HUDEP-2 (cell line): ENCODE measurements at regions not wholly inside any gene's neighbourhood (a gene's known extent, or its start where the extent isn't known, plus 50 kb on each side); places are given as distances from the start of the nearest gene placed in this dataset.

Experiments
- DNase-seq, 76 experiments: peaks; one replicate each; lab custom pipeline; 2025; ENCODE audit not compliant: unreplicated experiment in 76 of 76; lab: John Stamatoyannopoulos, UW

DNA sequence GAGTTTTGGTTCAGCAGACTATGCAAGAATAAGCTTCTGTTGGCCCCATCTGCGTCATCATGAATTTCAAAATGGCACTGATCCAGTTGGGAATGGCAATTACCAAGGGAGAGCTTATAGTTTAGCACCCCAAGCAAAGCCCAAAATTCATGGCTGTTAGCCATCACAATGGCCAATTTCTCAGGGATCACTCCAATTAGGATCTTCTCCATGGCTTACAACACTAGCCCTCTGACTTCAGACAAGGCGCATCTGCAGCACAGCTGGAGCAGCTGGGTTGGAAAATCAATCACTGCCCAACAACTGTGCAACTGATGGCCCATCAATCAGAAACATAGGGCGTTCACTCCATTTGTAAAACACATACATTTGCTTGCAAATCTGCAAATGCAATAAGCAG is 273.6 kb downstream of the SRBD1 start:
- DNase-seq = no peak

- no peak for DNase-seq
Observed at GRCh38 chr2:45334205-45334604, 276.9 kb downstream of the SRBD1 start.

GRCh38 chr2:45332567-45332966 is 278.5 kb downstream of the SRBD1 start:
- DNase-seq = no peak

- DNase-seq = no peak
Observed at GRCh38 chr2:45332094-45332493, 279.0 kb downstream of the SRBD1 start.

GRCh38 chr2:45331410-45331786 is 279.7 kb downstream of the SRBD1 start:
- DNase-seq = no peak

DNA sequence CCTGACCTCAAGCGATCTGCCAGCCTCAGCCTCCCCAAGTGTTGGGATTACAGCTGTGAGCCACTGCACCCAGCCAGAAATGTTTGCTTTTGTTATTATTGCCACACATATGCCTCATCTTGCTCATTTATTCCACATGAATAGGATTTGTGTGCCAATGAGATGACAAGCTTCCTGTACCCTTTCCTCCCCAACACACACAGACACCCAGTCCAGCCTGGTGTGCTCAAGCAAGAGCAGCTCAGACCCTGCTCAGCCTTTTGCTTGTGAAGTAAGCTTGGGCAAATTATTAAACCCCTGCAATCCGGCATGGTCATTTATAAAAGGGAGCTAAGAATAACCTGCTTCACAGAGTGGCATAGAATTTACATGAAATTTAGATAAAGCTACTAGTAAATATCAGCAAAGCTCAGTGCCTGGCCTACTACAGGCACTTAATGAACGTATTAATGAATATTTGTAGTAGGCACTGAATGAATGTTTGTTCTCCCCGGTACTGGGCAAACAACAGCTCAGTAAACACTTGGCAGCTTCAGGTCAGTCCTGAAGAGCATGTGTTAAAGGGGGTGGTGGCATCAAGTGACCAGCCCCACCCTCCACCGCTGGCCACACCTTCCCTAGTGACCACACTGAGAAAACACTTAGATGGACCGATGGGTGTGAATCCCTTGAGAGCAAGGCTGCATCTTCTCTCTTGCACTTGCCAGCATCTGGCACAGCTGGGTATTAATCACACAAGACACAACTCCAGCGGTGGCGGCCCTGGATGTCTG is 280.2 kb downstream of the SRBD1 start:
- DNase-seq = no peak

DNA sequence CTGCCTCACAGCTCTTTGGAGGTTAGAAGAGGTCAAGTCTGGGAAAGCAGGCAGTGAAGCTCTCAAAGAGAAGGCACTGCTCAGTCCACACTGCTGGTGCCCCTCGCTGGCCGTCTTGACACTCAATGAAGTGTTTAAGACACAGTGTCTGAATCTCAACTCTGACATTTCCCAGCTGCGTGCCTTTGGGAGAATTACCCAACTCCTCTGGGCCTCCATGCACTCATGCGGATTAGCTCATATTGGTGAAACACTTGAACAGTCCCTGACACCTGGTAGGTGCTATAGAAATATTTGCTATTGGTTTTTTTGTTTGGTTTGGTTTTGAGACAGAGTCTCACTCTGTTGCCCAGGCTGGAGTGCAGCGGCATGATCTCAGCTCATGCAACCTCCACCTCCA is 281.0 kb downstream of the SRBD1 start:
- no peak for DNase-seq

DNA sequence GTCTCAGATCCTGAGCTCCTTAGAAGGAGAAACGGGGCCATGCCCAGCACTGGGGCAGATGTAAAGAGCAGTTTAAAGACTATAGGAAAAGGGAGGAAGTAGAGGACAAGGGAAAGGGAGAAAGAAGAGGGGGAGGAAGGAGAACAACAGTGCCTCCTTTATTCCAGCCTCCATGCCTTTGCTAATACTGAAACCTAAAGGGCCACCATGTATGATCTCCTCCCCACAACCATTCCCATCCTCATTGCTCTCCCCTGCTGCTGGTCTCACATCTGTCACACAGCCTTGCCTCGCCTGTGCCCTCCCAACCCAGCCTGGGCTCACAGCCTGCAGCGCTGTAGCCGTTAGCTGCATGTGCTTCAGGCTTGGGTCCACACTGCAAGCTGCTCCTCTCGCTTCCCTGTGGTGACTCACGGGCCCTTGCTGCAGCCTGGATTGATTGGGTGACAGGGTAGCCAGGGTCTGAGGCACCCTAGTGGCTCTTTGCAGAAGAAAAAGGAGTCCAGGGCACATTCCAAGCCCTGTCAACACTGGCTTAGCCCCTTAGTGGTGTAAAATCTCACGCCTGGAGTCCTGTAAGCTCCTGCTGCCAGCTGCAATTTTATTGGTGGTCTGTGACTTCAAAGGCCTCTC is 281.9 kb downstream of the SRBD1 start:
- DNase-seq = no peak

- DNase-seq = no peak
Observed at GRCh38 chr2:45328264-45328870, 282.7 kb downstream of the SRBD1 start.

GRCh38 chr2:45323344-45323743 is 287.7 kb downstream of the SRBD1 start:
- no peak for DNase-seq

DNA sequence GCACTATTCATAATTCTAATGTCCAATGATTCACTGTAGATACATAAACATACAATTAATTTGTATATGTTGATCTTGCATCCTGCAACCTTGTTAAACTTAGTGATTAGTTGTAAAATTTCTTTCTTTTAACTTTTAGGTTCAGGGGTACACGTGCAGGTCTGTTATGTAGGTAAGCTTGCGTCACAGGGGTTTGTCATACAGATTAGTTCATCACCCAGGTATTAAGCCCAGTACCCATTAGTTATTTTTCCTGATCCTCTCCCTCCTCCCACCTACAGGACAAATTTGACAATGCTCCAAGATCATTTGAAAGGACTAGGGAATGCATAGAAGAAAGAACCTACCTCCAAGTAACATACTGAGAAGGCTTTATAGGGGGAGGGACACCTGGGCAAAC is 290.1 kb downstream of the SRBD1 start:
- no peak for DNase-seq

DNA sequence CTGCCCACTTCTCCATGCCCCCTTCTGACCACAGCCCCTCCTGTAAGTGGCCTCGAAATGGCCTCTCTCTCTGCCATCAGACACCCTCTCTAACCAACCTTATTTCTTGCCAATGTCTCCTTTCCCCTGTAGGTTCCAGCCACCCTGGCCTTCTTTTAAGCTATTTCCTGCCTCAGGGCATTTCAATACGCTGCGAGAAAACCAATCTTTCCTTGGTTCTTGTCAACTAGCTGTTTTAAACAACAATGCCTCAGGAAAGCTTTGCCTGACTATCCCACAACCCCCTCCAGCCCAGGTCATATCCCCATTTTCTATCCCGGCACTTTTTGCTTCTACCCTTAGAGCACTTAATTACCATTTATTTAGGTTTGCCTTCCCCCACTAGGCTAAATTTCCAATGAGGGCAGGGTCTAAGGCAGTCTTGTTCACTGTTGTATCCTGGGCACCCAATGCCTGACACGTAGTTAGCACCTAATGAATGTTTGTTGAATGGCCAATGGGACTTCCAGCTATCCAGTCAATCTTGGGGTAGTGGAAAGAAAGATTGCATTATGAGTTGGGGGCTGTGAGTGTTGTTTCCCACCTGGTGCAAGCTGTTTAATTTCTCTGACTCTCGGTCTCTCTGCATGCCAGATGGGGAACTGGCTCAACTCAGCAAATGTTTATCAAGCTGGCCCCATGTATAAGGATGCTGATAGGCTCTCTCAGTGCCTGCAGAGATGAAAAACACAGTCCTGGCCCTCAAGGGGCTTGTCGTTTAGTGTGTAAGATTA is 291.2 kb downstream of the SRBD1 start:
- no peak for DNase-seq

DNA sequence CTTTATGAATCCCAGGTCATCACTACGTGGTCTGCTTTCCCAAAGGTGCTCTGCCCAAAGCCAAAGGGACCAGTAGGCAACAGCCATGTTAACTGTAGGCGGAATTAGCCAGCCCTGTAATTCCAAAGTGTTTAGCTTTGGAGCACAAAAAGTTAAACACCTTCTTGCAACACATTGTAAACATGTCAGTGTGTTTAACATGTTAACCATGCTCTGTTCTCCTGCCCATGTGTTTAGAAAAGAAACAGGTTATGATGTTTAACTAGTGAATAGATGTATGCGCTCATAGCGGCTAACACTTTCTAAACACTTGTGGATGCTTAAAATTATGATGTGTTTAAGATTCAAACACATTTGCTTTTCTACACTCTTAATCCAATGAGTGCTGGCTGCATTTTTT is 292.4 kb downstream of the SRBD1 start:
- DNase-seq = no peak

DNA sequence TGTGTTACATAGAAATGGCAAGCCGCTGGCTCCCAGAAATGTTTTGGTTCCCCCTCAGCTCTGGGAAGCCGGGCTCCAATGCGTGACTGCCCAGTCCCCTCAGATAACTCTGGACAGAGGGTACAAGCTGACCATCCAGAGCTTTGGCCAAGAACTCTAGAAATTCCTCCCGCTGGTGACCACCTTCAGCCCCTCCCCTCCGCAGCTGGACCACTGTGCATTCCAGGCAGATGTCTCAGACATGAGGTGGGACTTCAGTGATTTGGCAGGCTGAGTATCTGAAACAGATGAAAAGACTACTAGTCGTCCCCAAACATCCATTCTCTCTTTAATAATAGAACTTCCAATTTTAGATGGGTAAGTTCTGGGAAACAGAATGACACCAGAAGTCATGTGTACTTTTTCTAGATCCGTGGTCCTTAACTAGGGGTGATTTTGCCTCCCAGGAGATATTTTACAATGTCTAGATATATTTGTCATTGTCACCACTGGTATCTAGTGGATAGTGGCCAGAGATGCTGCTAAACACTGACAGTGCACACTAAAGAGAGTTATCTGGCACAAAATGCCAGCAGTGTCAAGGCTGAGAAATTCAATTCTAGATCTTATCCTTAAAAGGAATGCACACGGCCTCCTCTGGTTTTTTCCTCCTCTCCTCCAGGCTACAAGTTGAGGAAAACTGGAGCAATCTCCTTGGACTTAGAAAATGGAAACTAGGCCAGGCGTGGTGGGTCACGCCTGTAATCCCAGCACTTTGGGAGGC is 294.3 kb downstream of the SRBD1 start:
- DNase-seq = no peak

GRCh38 chr2:45315861-45316260 is 295.2 kb downstream of the SRBD1 start:
- peak in 4 of 76 experiments; percentile 12 to 18 (median 14) for DNase-seq

DNA sequence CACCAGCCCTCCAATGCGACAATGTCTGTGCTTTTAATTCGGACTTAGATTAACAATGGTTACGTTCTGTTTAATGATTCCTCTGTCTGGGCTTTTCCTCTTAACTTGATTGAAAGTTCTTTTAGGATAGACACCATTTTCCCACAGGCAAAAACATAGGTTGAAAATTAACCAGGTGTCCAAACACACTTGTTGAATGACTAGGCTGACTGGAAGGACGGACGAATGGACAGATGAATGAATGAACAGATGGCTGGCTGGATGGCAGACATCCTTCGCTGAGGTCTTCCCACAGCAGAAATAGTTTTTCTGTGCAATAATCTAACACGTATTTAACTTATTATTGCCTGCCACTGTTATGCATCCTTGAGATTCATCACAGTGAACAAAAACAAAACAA is 298.8 kb downstream of the SRBD1 start:
- DNase-seq = no peak

DNA sequence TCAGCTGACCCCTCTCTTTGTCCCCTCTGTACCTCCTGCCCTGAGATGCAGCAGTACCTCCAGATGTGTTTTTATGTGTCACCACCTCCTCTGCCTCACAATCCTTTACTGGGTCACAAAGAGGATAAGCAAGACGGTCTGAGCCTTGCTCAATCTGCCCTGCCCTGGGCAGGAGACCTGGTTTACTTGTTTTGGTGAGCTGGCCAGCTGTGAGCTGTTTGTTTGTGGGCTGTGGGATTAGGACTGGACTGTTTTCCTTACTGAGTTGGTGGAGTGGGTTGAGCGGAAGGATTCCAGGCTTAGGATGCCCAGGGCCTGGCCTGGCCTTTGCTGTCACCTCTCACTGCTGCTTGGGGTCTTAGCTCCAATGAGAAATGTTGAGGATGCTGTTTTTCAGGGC is 299.5 kb downstream of the SRBD1 start:
- DNase-seq = no peak

DNA sequence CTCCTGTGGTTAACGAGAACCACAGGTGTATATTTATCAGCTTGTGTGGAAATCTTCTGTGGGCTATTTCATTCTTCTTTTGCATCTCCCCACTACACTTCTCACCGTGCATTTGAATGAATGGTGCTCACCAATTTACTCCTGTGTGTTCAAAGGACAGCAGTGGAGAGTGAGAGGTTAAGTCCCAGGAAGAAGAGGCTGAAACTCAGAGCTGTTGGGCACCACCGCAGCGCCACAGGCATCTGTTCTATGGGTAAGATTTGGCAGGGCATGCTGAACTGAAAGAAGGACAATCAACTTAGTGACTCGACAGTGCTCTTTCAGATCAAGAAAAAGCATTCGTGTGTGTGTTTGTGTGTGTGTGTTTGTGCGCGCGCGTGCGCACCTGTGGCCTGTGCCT is 297.9 kb upstream of the SIX2 start:
- no peak for DNase-seq

GRCh38 chr2:45305599-45305998 is 296.3 kb upstream of the SIX2 start:
- DNase-seq = no peak

DNA sequence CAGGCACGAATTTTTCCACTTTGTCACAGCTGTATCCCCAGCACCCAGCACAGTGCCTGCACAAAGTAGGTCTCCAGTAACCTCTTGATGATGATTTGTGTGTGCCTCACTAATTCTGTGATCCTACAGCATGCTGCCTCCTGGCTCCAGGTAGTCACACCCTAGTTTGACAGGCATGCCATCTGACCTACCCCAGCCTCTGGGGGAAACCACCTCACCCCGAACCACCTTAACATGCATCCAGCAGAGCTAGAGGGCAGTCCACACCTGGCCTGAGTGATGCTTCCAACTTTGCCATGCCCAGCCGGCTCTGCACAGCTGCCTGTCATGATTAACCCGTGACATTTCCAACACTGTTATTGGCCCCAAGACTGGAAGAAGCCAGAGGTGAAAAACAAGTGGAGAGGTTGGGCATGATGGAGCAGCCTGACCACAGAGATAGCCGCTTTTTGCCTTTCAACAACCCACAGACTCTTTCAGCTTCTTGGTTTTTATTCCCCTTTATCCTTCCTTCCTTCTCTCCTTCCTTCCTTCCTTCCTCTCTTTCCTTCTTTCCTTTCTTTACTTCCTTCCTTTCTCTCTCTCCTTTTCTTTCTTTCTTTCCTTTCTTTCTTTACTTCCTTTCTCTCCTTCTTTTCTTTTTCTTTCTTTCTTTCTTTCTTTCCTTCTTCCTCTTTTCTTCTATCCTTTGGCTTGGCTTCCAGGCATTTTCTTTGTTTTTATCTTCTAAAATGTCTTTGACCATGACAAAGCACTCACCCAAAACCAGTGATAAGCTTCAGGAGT is 294.4 kb upstream of the SIX2 start:
- DNase-seq = no peak
